GM23248 (cell line): ENCODE measurements at regions not wholly inside any gene's neighbourhood (a gene's known extent, or its start where the extent isn't known, plus 50 kb on each side); places are given as distances from the start of the nearest gene placed in this dataset.

Experiments
- DNase-seq: peaks from one replicate; pipeline ENCODE4 v3.0.0-alpha.2; 2015
- H2AFZ ChIP-seq: fragments of 200-600 bp; sonication (generic); 2 replicates; pipeline ENCODE4 v1.6.1; 2016; ENCODE audit warnings: antibody characterized with exemption
- H3F3A ChIP-seq: fragments of 200-600 bp; sonication (generic); 2 replicates; pipeline ENCODE4 v1.6.1; 2016; ENCODE audit warnings: mild to moderate bottlenecking, antibody characterized with exemption, mixed run types; ENCODE audit not compliant: insufficient read depth
- H3K27ac ChIP-seq: fragments of 200-600 bp; sonication (generic); 2 replicates; pipeline ENCODE4 v1.5.1; 2016; ENCODE audit warnings: mild to moderate bottlenecking
- H3K27me3 ChIP-seq: fragments of 200-600 bp; sonication (generic); replicated peaks from 2 replicates; pipeline ENCODE4 v1.6.1; 2016; ENCODE audit warnings: mild to moderate bottlenecking; ENCODE audit not compliant: insufficient read depth
- H3K36me3 ChIP-seq: fragments of 200-600 bp; sonication (generic); 2 replicates; pipeline ENCODE4 v1.6.1; 2016; ENCODE audit warnings: low read depth, mild to moderate bottlenecking
- H3K4me1 ChIP-seq: fragments of 200-600 bp; sonication (generic); 2 replicates; pipeline ENCODE4 v1.6.1; 2016; ENCODE audit warnings: mild to moderate bottlenecking; ENCODE audit not compliant: insufficient read depth
- H3K4me2 ChIP-seq: fragments of 200-600 bp; sonication (generic); one replicate; pipeline ENCODE4 v1.6.1; 2016; ENCODE audit warnings: mild to moderate bottlenecking; ENCODE audit not compliant: unreplicated experiment
- H3K4me3 ChIP-seq: fragments of 200-600 bp; sonication (generic); 2 replicates; pipeline ENCODE4 v1.5.1; 2016; ENCODE audit warnings: mild to moderate bottlenecking
- H3K79me2 ChIP-seq: fragments of 200-600 bp; sonication (generic); 2 replicates; pipeline ENCODE4 v1.6.1; 2016; ENCODE audit warnings: mild to moderate bottlenecking; ENCODE audit not compliant: insufficient read depth
- H3K9ac ChIP-seq: fragments of 200-600 bp; sonication (generic); 2 replicates; pipeline ENCODE4 v1.6.1; 2016; ENCODE audit warnings: mild to moderate bottlenecking
- H3K9me2 ChIP-seq: fragments of 200-600 bp; sonication (generic); 2 replicates; pipeline ENCODE4 v1.6.1; 2016; ENCODE audit warnings: mixed run types, mild to moderate bottlenecking, moderate library complexity; ENCODE audit not compliant: insufficient read depth
- H3K9me3 ChIP-seq: fragments of 200-600 bp; sonication (generic); one replicate; pipeline ENCODE4 v1.6.1; 2017; ENCODE audit warnings: low read depth
- H4K20me1 ChIP-seq: fragments of 200-600 bp; sonication (generic); 2 replicates; pipeline ENCODE4 v1.6.0; 2016; ENCODE audit not compliant: insufficient read depth
- EZH2 ChIP-seq: fragments of 200-600 bp; sonication (generic); IDR thresholded peaks from 2 replicates; pipeline ENCODE4 v1.6.1; 2018; ENCODE audit warnings: antibody characterized with exemption, mild to moderate bottlenecking; ENCODE audit not compliant: insufficient read depth, poor library complexity, severe bottlenecking
- EZH2phosphoT487 ChIP-seq: fragments of 200-600 bp; sonication (generic); IDR thresholded peaks from 2 replicates; pipeline ENCODE4 v1.6.1; 2018; ENCODE audit warnings: antibody characterized with exemption, moderate library complexity, mild to moderate bottlenecking, low read depth; ENCODE audit not compliant: insufficient read depth
- WGBS, 2 experiments: methylation state at CpG; one replicate each; pipeline ENCODE4 v1.1.6; 2015 to 2017; ENCODE audit warnings: low lambda C conversion rate in 2 of 2, low coverage in 1 of 2; ENCODE audit errors: missing lambda C conversion rate in 2 of 2; 5-methylcytosine and 5-hydroxymethylcytosine counted together
- in situ Hi-C: fragments of 300-500 bp; cut with MboI; formaldehyde crosslinking; loops from 2 replicates; pipeline ENCODE4 v1.15.0; 2020

GRCh38 chr16:65684230-65684629 is 562.4 kb upstream of the CDH11 start:
- H3K79me2 ChIP-seq = no peaks in the 10 kb centered on the region
- no peaks in the 10 kb centered on the region for H3F3A ChIP-seq
- no peak overlapping the region for H3K4me3 ChIP-seq
- no peaks in the 10 kb centered on the region for H3K36me3 ChIP-seq
- no peaks in the 10 kb centered on the region for H3K27me3 ChIP-seq
- H3K4me1 ChIP-seq = no peaks in the 10 kb centered on the region
- H3K9ac ChIP-seq = no peak overlapping the region
- H4K20me1 ChIP-seq = no peaks in the 10 kb centered on the region
- no peaks in the 10 kb centered on the region for H3K9me3 ChIP-seq
- TF ChIP-seq EZH2phosphoT487 (no peak), EZH2 (no peak)
- H3K9me2 ChIP-seq = no peaks in the 10 kb centered on the region
- H3K27ac ChIP-seq = no peak overlapping the region
- DNase-seq = no peak
- in situ Hi-C loops = no loop called here
- H3K4me2 ChIP-seq = no peak overlapping the region
- no peak overlapping the region for H2AFZ ChIP-seq

GRCh38 chr16:65681406-65681805 is 559.5 kb upstream of the CDH11 start:
- H3K4me1 ChIP-seq = no peaks in the 10 kb centered on the region
- no peaks in the 10 kb centered on the region for H3K36me3 ChIP-seq
- no peak overlapping the region for H3K9ac ChIP-seq
- H2AFZ ChIP-seq = no peak overlapping the region
- no peaks in the 10 kb centered on the region for H3K79me2 ChIP-seq
- 42 to 55% methylated on average over 4 of the region's 4 CpGs for WGBS, 2 experiments
- H3K9me3 ChIP-seq = no peaks in the 10 kb centered on the region
- in situ Hi-C loops = no loop called here
- H4K20me1 ChIP-seq = no peaks in the 10 kb centered on the region
- DNase-seq = no peak
- H3K9me2 ChIP-seq = no peaks in the 10 kb centered on the region
- H3F3A ChIP-seq = no peaks in the 10 kb centered on the region
- no peak overlapping the region for H3K4me3 ChIP-seq
- no peak overlapping the region for H3K27ac ChIP-seq
- no peaks in the 10 kb centered on the region for H3K27me3 ChIP-seq
- TF ChIP-seq EZH2 = no peak
- no peak for TF ChIP-seq EZH2phosphoT487
- no peak overlapping the region for H3K4me2 ChIP-seq

- H3K27ac ChIP-seq = no peak overlapping the region
- 63 to 72% methylated on average over 5 of the region's 5 CpGs for WGBS, 2 experiments
- H3F3A ChIP-seq = no peaks in the 10 kb centered on the region
- no peaks in the 10 kb centered on the region for H3K9me3 ChIP-seq
- H3K27me3 ChIP-seq = no peaks in the 10 kb centered on the region
- H3K9ac ChIP-seq = no peak overlapping the region
- H3K4me1 ChIP-seq = no peaks in the 10 kb centered on the region
- no peak for DNase-seq
- no peak overlapping the region for H3K4me2 ChIP-seq
- in situ Hi-C loops = no loop called here
- no peaks in the 10 kb centered on the region for H3K36me3 ChIP-seq
- no peaks in the 10 kb centered on the region for H3K79me2 ChIP-seq
- H3K9me2 ChIP-seq = no peaks in the 10 kb centered on the region
- no peak for TF ChIP-seq EZH2phosphoT487
- TF ChIP-seq EZH2 = no peak
- no peak overlapping the region for H2AFZ ChIP-seq
- no peaks in the 10 kb centered on the region for H4K20me1 ChIP-seq
- no peak overlapping the region for H3K4me3 ChIP-seq
These were observed 557.9 kb upstream of the CDH11 start for GRCh38 chr16:65679785-65680184.

- no peaks in the 10 kb centered on the region for H3K9me2 ChIP-seq
- 29 to 36% methylated on average over 1 of the region's 1 CpG for WGBS, 2 experiments
- no peak overlapping the region for H3K4me2 ChIP-seq
- no peaks in the 10 kb centered on the region for H3K27me3 ChIP-seq
- no peak for DNase-seq
- H3K4me1 ChIP-seq = no peaks in the 10 kb centered on the region
- no peaks in the 10 kb centered on the region for H4K20me1 ChIP-seq
- in situ Hi-C loops = no loop called here
- H2AFZ ChIP-seq = no peak overlapping the region
- no peak overlapping the region for H3K9ac ChIP-seq
- no peaks in the 10 kb centered on the region for H3K79me2 ChIP-seq
- no peaks in the 10 kb centered on the region for H3F3A ChIP-seq
- no peak for TF ChIP-seq EZH2phosphoT487
- no peak for TF ChIP-seq EZH2
- no peak overlapping the region for H3K4me3 ChIP-seq
- H3K36me3 ChIP-seq = no peaks in the 10 kb centered on the region
- H3K9me3 ChIP-seq = no peaks in the 10 kb centered on the region
- H3K27ac ChIP-seq = no peak overlapping the region
These were observed 553.3 kb upstream of the CDH11 start for GRCh38 chr16:65675161-65675560.

GRCh38 chr16:65672960-65673359 is 551.1 kb upstream of the CDH11 start:
- in situ Hi-C loops = no loop called here
- no peak overlapping the region for H3K4me2 ChIP-seq
- H3K27ac ChIP-seq = no peak overlapping the region
- 81 to 82% methylated on average over 3 of the region's 3 CpGs for WGBS, 2 experiments
- no peaks in the 10 kb centered on the region for H3F3A ChIP-seq
- no peaks in the 10 kb centered on the region for H4K20me1 ChIP-seq
- no peaks in the 10 kb centered on the region for H3K9me2 ChIP-seq
- no peaks in the 10 kb centered on the region for H3K9me3 ChIP-seq
- peak; percentile 52 for DNase-seq
- TF ChIP-seq EZH2 (no peak), EZH2phosphoT487 (no peak)
- H3K79me2 ChIP-seq = no peaks in the 10 kb centered on the region
- H2AFZ ChIP-seq = no peak overlapping the region
- H3K27me3 ChIP-seq = no peaks in the 10 kb centered on the region
- H3K4me3 ChIP-seq = no peak overlapping the region
- no peaks in the 10 kb centered on the region for H3K36me3 ChIP-seq
- no peak overlapping the region for H3K9ac ChIP-seq
- no peaks in the 10 kb centered on the region for H3K4me1 ChIP-seq
